ENCODE measurements at regions not wholly inside any gene's neighbourhood (a gene's known extent, or its start where the extent isn't known, plus 50 kb on each side); places are given as distances from the start of the nearest gene placed in this dataset.

DNA sequence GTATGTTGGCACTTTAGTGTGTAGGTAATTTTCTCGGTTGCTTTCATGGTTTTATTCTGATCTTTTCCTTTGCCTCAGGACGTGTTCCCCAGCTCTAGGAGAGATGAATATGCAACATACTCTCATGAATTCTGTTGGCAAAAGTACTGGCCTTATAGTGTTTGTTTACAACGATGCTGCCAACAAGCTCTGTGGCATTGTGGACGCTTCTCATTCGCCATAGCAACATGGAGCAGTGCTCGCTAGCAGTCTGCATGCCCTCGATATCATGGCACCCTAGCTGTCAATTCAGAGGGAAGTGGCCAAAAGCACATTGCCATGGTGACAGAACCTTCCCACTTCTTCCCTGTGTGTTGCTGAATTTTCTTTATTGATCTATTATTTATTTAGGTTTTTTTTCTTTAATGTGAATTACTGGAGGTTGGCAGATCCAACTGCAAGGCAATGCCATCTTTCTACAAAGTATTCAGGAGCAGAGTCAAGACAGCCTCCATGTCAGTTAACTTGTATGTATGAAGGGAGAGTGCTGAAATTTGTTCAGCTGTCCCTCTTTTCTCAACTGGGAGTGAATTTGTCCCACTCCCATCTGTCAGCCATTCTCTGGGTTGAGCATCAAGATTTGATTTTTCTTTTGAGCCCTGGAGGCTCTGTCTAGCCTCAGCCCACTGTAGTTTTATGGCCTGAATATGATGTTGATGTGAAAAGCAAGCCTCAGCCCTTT, 224.9 kb upstream of the VCX3A start:
- POLR2A ChIA-PET, result no interaction called here
- no peaks in the 10 kb centered on the region for H3K9me3 ChIP-seq (ENCODE audit: control insufficient read depth, insufficient read depth, low read depth, low read length)
- TF ChIP-seq, protein P1, sequence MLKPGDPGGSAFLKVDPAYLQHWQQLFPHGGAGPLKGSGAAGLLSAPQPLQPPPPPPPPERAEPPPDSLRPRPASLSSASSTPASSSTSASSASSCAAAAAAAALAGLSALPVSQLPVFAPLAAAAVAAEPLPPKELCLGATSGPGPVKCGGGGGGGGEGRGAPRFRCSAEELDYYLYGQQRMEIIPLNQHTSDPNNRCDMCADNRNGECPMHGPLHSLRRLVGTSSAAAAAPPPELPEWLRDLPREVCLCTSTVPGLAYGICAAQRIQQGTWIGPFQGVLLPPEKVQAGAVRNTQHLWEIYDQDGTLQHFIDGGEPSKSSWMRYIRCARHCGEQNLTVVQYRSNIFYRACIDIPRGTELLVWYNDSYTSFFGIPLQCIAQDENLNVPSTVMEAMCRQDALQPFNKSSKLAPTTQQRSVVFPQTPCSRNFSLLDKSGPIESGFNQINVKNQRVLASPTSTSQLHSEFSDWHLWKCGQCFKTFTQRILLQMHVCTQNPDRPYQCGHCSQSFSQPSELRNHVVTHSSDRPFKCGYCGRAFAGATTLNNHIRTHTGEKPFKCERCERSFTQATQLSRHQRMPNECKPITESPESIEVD (tag by site-specific recombination; IDR thresholded peaks at IDR 0.05), result no peak
- no peak for TF ChIP-seq ZNF549 (tag by site-specific recombination; IDR thresholded peaks at IDR 0.05)
- TF ChIP-seq, protein P2, sequence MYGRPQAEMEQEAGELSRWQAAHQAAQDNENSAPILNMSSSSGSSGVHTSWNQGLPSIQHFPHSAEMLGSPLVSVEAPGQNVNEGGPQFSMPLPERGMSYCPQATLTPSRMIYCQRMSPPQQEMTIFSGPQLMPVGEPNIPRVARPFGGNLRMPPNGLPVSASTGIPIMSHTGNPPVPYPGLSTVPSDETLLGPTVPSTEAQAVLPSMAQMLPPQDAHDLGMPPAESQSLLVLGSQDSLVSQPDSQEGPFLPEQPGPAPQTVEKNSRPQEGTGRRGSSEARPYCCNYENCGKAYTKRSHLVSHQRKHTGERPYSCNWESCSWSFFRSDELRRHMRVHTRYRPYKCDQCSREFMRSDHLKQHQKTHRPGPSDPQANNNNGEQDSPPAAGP (tag by site-specific recombination; IDR thresholded peaks at IDR 0.05), result no peak
- no peak for TF ChIP-seq BCL11B (tag by site-specific recombination; IDR thresholded peaks at IDR 0.05; ENCODE audit: low read depth)
- TF ChIP-seq ZBTB20 (tag by site-specific recombination; IDR thresholded peaks at IDR 0.05), result no peak
- no peak for TF ChIP-seq ZFHX2 (tag by site-specific recombination; conservative IDR thresholded peaks at IDR 0.05)
- no peak for TF ChIP-seq ZXDB (tag by site-specific recombination; IDR thresholded peaks at IDR 0.05)
- TF ChIP-seq ZNF654 (tag by site-specific recombination; IDR thresholded peaks at IDR 0.05; ENCODE audit: low read depth), result no peak
- TF ChIP-seq ZNF596 (tag by site-specific recombination; IDR thresholded peaks at IDR 0.05), result no peak
- TF ChIP-seq ZNF2 (tag by site-specific recombination; IDR thresholded peaks at IDR 0.05), result no peak
- TF ChIP-seq ZNF621 (tag by site-specific recombination; IDR thresholded peaks at IDR 0.05), result no peak
- TF ChIP-seq RBAK (tag by site-specific recombination; IDR thresholded peaks at IDR 0.05), result no peak
- TF ChIP-seq, protein P3, sequence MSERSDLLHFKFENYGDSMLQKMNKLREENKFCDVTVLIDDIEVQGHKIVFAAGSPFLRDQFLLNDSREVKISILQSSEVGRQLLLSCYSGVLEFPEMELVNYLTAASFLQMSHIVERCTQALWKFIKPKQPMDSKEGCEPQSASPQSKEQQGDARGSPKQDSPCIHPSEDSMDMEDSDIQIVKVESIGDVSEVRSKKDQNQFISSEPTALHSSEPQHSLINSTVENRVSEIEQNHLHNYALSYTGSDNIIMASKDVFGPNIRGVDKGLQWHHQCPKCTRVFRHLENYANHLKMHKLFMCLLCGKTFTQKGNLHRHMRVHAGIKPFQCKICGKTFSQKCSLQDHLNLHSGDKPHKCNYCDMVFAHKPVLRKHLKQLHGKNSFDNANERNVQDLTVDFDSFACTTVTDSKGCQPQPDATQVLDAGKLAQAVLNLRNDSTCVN (tag by site-specific recombination; optimal IDR thresholded peaks at IDR 0.05), result no peak
- no peak for TF ChIP-seq ZBTB21 (tag by site-specific recombination; IDR thresholded peaks at IDR 0.05)
- no peak for TF ChIP-seq SETDB1 (IDR thresholded peaks at IDR 0.05; ENCODE audit: insufficient read length, low read length)
- no peak for TF ChIP-seq OVOL3 (tag by site-specific recombination; IDR thresholded peaks at IDR 0.05)
- TF ChIP-seq, protein P4, sequence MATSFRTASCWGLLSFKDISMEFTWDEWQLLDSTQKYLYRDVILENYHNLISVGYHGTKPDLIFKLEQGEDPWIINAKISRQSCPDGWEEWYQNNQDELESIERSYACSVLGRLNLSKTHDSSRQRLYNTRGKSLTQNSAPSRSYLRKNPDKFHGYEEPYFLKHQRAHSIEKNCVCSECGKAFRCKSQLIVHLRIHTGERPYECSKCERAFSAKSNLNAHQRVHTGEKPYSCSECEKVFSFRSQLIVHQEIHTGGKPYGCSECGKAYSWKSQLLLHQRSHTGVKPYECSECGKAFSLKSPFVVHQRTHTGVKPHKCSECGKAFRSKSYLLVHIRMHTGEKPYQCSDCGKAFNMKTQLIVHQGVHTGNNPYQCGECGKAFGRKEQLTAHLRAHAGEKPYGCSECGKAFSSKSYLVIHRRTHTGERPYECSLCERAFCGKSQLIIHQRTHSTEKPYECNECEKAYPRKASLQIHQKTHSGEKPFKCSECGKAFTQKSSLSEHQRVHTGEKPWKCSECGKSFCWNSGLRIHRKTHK (tag by site-specific recombination; IDR thresholded peaks at IDR 0.05), result no peak
- TF ChIP-seq, protein P5, sequence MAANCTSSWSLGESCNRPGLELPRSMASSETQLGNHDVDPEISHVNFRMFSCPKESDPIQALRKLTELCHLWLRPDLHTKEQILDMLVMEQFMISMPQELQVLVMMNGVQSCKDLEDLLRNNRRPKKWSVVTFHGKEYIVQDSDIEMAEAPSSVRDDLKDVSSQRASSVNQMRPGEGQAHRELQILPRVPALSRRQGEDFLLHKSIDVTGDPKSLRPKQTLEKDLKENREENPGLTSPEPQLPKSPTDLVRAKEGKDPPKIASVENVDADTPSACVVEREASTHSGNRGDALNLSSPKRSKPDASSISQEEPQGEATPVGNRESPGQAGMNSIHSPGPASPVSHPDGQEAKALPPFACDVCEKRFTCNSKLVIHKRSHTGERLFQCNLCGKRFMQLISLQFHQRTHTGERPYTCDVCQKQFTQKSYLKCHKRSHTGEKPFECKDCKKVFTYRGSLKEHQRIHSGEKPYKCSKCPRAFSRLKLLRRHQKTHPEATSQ (tag by site-specific recombination; IDR thresholded peaks at IDR 0.05), result no peak
- TF ChIP-seq HOXC10 (CRISPR knock-in tag; IDR thresholded peaks at IDR 0.05), result no peak
- TF ChIP-seq ZNF426 (tag by site-specific recombination; IDR thresholded peaks at IDR 0.05), result no peak
- no peaks in the 10 kb centered on the region for H3K36me3 ChIP-seq (ENCODE audit: control insufficient read depth in 2 of 2, insufficient read depth in 1 of 2, low read length in 2 of 2)
- no peaks in the 10 kb centered on the region for H3K4me1 ChIP-seq (ENCODE audit: control insufficient read depth, insufficient read depth, low read length)
- no peak overlapping the region for H3K4me3 ChIP-seq (ENCODE audit: low read depth, low read length)
- CTCF ChIA-PET, result no interaction called here
- H3K27ac ChIP-seq (ENCODE audit: extremely low read depth, low read depth, low read length), result no peak overlapping the region
